Activated B cell treated with CpG ODN at 0.5 μM for 24 hours (primary cell): ENCODE measurements at regions not wholly inside any gene's neighbourhood (a gene's known extent, or its start where the extent isn't known, plus 50 kb on each side); places are given as distances from the start of the nearest gene placed in this dataset.

ENCODE experiments used
- ATAC-seq: fragments of 200-7000 bp; cut with Tn5 transposase; one replicate; pipeline ENCODE4 v1.10.0; 2021; ENCODE audit warnings: low read depth, mild to moderate bottlenecking, moderate library complexity
- CTCF ChIA-PET: fragments of 350-600 bp; sonication (Branson Sonifier 250); formaldehyde crosslinking; loops from one replicate; lab custom pipeline; 2021; ENCODE audit warnings: antibody characterized with exemption; lab: Charles Lee
- POLR2A ChIA-PET: fragments of 350-600 bp; sonication (Branson Sonifier 250); formaldehyde crosslinking; loops from one replicate; lab custom pipeline; 2021; ENCODE audit warnings: antibody characterized with exemption; lab: Charles Lee
- DNase-seq: peaks from one replicate; pipeline ENCODE4 v3.0.0; 2022
- H3K27ac Mint-ChIP-seq: one replicate; pipeline ENCODE4 v1.8.0; 2020; ENCODE audit warnings: mixed read lengths
- H3K27me3 Mint-ChIP-seq: one replicate; pipeline ENCODE4 v1.8.0; 2021; ENCODE audit warnings: mixed read lengths
- H3K36me3 Mint-ChIP-seq: one replicate; pipeline ENCODE4 v1.8.0; 2021; ENCODE audit warnings: low read depth, mixed read lengths
- H3K4me1 Mint-ChIP-seq: one replicate; pipeline ENCODE4 v1.8.0; 2021; ENCODE audit warnings: mixed read lengths
- H3K4me3 Mint-ChIP-seq: one replicate; pipeline ENCODE4 v1.8.0; 2020; ENCODE audit warnings: mild to moderate bottlenecking, mixed read lengths
- H3K9me3 Mint-ChIP-seq: one replicate; pipeline ENCODE4 v1.8.0; 2020; ENCODE audit warnings: mixed read lengths
- CTCF ChIP-seq: fragments of 200-600 bp; IDR thresholded peaks from one replicate; pipeline ENCODE4 v1.8.0; 2022; ENCODE audit warnings: antibody characterized with exemption, mild to moderate bottlenecking
- intact Hi-C: fragments of 100-400 bp; cut with micrococcal nuclease; formaldehyde crosslinking; loops from one replicate; pipeline ENCODE4 v1.15.1; 2024

- Mint-ChIP-seq H3K4me3 (no peak overlapping the region), H3K27ac (peak overlapping the region; percentile 97), H3K9me3 (no peaks in the 10 kb centered on the region), H3K4me1 (peaks cover 78% of the 10 kb centered on the region), H3K27me3 (no peaks in the 10 kb centered on the region), H3K36me3 (no peaks in the 10 kb centered on the region)
- TF ChIP-seq CTCF, result no peak
- DNase-seq (no peak), ATAC-seq (no peak)
- ChIA-PET POLR2A (interaction anchor here (0.8 to 8.0 kb wide), 21 partner anchors 9 to 320 kb away, joined by 3 to 211 read pairs (median 9); partner anchors contain the start of genes CASP3, IRF2 and PRIMPOL), CTCF (interaction anchor here (0.9 to 6.0 kb wide), 9 partner anchors 9 to 177 kb away, joined by 3 to 24 read pairs (median 5); partner anchors contain the start of gene IRF2)
- intact Hi-C loops, result loop anchor here (2.0 kb wide), 1 partner anchor 146 kb away; the partner anchor contains the start of gene IRF2
These were observed 111.6 kb upstream of the ENPP6 start for GRCh38 chr4:184329235-184329634.

GRCh38 chr4:184328022-184328736 lies 110.5 kb upstream of the ENPP6 start:
- peak; percentile 88 for ATAC-seq
- ChIA-PET POLR2A (interaction anchor here (0.6 to 8.0 kb wide), 25 partner anchors 10 to 497 kb away, joined by 3 to 211 read pairs (median 9); partner anchors contain the start of genes CASP3, IRF2 and PRIMPOL), CTCF (interaction anchor here (0.6 to 6.0 kb wide), 17 partner anchors 8 to 178 kb away, joined by 3 to 24 read pairs (median 5); partner anchors contain the start of gene IRF2)
- intact Hi-C loops, result loop anchor here (1.0 to 2.0 kb wide), 11 partner anchors 9 to 210 kb away; partner anchors contain the start of gene IRF2
- peak overlapping the region; percentile 79 for H3K4me3 Mint-ChIP-seq
- no peak for TF ChIP-seq CTCF
- peak overlapping the region; percentile 97 for H3K27ac Mint-ChIP-seq
- H3K9me3 Mint-ChIP-seq, result no peaks in the 10 kb centered on the region
- H3K4me1 Mint-ChIP-seq, result peaks cover 78% of the 10 kb centered on the region
- peak; percentile 45 for DNase-seq
- H3K27me3 Mint-ChIP-seq, result no peaks in the 10 kb centered on the region
- no peaks in the 10 kb centered on the region for H3K36me3 Mint-ChIP-seq

GRCh38 chr4:184324939-184325477 lies 107.3 kb upstream of the ENPP6 start:
- H3K9me3 Mint-ChIP-seq, result no peaks in the 10 kb centered on the region
- intact Hi-C loops, result no loop called here
- ChIA-PET POLR2A (interaction anchor here (8.0 kb wide), 1 partner anchor 10 kb away, joined by 211 read pairs; no protein-coding TSS in a partner anchor), CTCF (interaction anchor here (1.4 kb wide), 1 partner anchor 61 kb away, joined by 4 read pairs; no protein-coding TSS in a partner anchor)
- DNase-seq (no peak), ATAC-seq (no peak)
- no peak overlapping the region for H3K4me3 Mint-ChIP-seq
- H3K27me3 Mint-ChIP-seq, result no peaks in the 10 kb centered on the region
- H3K36me3 Mint-ChIP-seq, result no peaks in the 10 kb centered on the region
- peak overlapping the region; percentile 67 for H3K27ac Mint-ChIP-seq
- no peak for TF ChIP-seq CTCF
- peaks cover 61% of the 10 kb centered on the region for H3K4me1 Mint-ChIP-seq

GRCh38 chr4:184322328-184323025 lies 104.8 kb upstream of the ENPP6 start:
- H3K27ac Mint-ChIP-seq, result peak overlapping the region; percentile 18
- CTCF ChIA-PET, result interaction anchor here (1.1 kb wide), 1 partner anchor 184 kb away, joined by 3 read pairs; no protein-coding TSS in a partner anchor
- no peak overlapping the region for H3K4me3 Mint-ChIP-seq

More at GRCh38 chr4:184322328-184323025, 104.8 kb upstream of the ENPP6 start:
- peaks cover 61% of the 10 kb centered on the region for H3K4me1 Mint-ChIP-seq
- no peaks in the 10 kb centered on the region for H3K27me3 Mint-ChIP-seq
- POLR2A ChIA-PET, result interaction anchor here (0.6 to 1.2 kb wide), 3 partner anchors 8 to 145 kb away, joined by 3 to 5 read pairs (median 4); no protein-coding TSS in a partner anchor
- TF ChIP-seq CTCF, result no peak
- no peaks in the 10 kb centered on the region for H3K9me3 Mint-ChIP-seq
- DNase-seq, result no peak
- intact Hi-C loops, result no loop called here
- no peak for ATAC-seq
- H3K36me3 Mint-ChIP-seq, result no peaks in the 10 kb centered on the region
